K562 (cell line): ENCODE measurements at regions not wholly inside any gene's neighbourhood (a gene's known extent, or its start where the extent isn't known, plus 50 kb on each side); places are given as distances from the start of the nearest gene placed in this dataset.

Experiments
- ATAC-seq: fragments of 200-7000 bp; cut with Tn5 transposase; 3 replicates; pipeline ENCODE4 v1.9.1; 2020; ENCODE audit warnings: moderate library complexity
- BruUV-seq: library from RNA; stranded (reverse); fragments of 400-500 nt; replicated peaks from 2 replicates; lab custom pipeline; 2021; lab: Mats Ljungman, UMichigan
- CTCF ChIA-PET: fragments of 300-600 bp; formaldehyde crosslinking; extraction: SDS; loops from one replicate; lab custom pipeline; 2021; ENCODE audit warnings: low intra/inter-chr PET ratio; lab: Yijun Ruan, JAX
- POLR2A ChIA-PET: fragments of 300-600, 350-650 bp; sonication (Branson Sonifier 250); formaldehyde crosslinking; extraction: SDS; loops from one replicate; lab custom pipeline; 2021; ENCODE audit warnings: antibody characterized with exemption, inconsistent platforms; lab: Yijun Ruan, JAX
- DNase-seq, 4 experiments: peaks; one replicate each; pipeline versions ENCODE4 v3.0.0 to v3.0.0-alpha.2; 2011 to 2018; ENCODE audit warnings: low spot score in 3 of 4, mixed read lengths in 3 of 4; ENCODE audit errors: extremely low read depth in 1 of 4
- FAIRE-seq: peaks from 2 replicates; lab custom pipeline; 2011; peaks lifted over from hg19 to GRCh38; lab: Jason Lieb, UNC
- H2AFZ ChIP-seq: 2 replicates; pipeline ENCODE4 v1.6.0; 2011; ENCODE audit warnings: low read depth, low read length, control low read depth, inconsistent platforms
- H3K27ac ChIP-seq: fragments of 200-600 bp; 3 replicates; pipeline ENCODE4 v1.8.0; 2011; ENCODE audit warnings: low read depth, mild to moderate bottlenecking, control low read depth, inconsistent platforms, low read length, moderate library complexity, mixed read lengths; ENCODE audit errors: extremely low read depth
- H3K27me3 ChIP-seq, 2 experiments: fragments of 300-600 bp in 1 of 2; 2 replicates in 1 of 2; 3 replicates in 1 of 2; pipeline versions ENCODE4 v1.6.0 to v1.8.0; 2011; ENCODE audit warnings: inconsistent platforms in 2 of 2, low read length in 2 of 2, mild to moderate bottlenecking in 1 of 2, mixed read lengths in 1 of 2, moderate library complexity in 1 of 2; ENCODE audit not compliant: control insufficient read depth in 2 of 2, insufficient read depth in 2 of 2
- H3K36me3 ChIP-seq: fragments of 300-600 bp; 3 replicates; pipeline ENCODE4 v1.8.0; 2011; ENCODE audit warnings: mild to moderate bottlenecking, low read length, inconsistent platforms; ENCODE audit not compliant: control insufficient read depth, insufficient read depth
- H3K4me1 ChIP-seq, 2 experiments: fragments of 200-600 bp in 1 of 2; replicated peaks in 1 of 2; 2 replicates in 1 of 2; 3 replicates in 1 of 2; pipeline versions ENCODE4 v1.5.1 to v1.8.0; 2011; ENCODE audit warnings: inconsistent platforms in 2 of 2, low read length in 2 of 2, mild to moderate bottlenecking in 1 of 2, mixed read lengths in 1 of 2, moderate library complexity in 1 of 2; ENCODE audit not compliant: control insufficient read depth in 2 of 2, insufficient read depth in 2 of 2
- H3K4me2 ChIP-seq: 2 replicates; pipeline ENCODE4 v1.6.1; 2011; ENCODE audit warnings: low read length, control low read depth, inconsistent platforms, mixed read lengths; ENCODE audit not compliant: insufficient read depth
- H3K4me3 ChIP-seq: fragments of 200-600 bp; sonication (generic), shearing (Covaris generic); 2 replicates; pipeline ENCODE4 v1.5.1; 2016; ENCODE audit warnings: control low read depth, inconsistent platforms
- H3K79me2 ChIP-seq: fragments of 200-600 bp; 3 replicates; pipeline ENCODE4 v1.8.0; 2011; ENCODE audit warnings: low read length, inconsistent platforms; ENCODE audit not compliant: control insufficient read depth, insufficient read depth
- H3K9ac ChIP-seq, 2 experiments: 2 replicates each; pipeline versions ENCODE4 v1.6.0 to v1.6.1; 2011; ENCODE audit warnings: low read depth in 2 of 2, low read length in 2 of 2, control low read depth in 1 of 2, inconsistent platforms in 1 of 2, mild to moderate bottlenecking in 1 of 2, mixed read lengths in 1 of 2; ENCODE audit not compliant: insufficient read depth in 1 of 2
- H3K9me1 ChIP-seq: one replicate; pipeline ENCODE4 v1.6.0; 2011; ENCODE audit warnings: inconsistent platforms, mild to moderate bottlenecking, low read length, moderate library complexity; ENCODE audit not compliant: control insufficient read depth, insufficient read depth
- H3K9me3 ChIP-seq: replicated peaks from 2 replicates; pipeline ENCODE4 v1.5.1; 2011; ENCODE audit warnings: low read depth, low read length, inconsistent platforms; ENCODE audit not compliant: control insufficient read depth, insufficient read depth
- H4K20me1 ChIP-seq: replicated peaks from 2 replicates; pipeline ENCODE4 v1.6.1; 2011; ENCODE audit warnings: low read length, inconsistent platforms, mixed read lengths; ENCODE audit not compliant: control insufficient read depth, insufficient read depth
- ARNT ChIP-seq, 2 experiments: fragments of 450-650 bp; IDR thresholded peaks; 2 replicates each; pipeline ENCODE4 v1.6.1; 2016; ENCODE audit warnings: mild to moderate bottlenecking in 1 of 2
- ETV6 ChIP-seq, 3 experiments: fragments of 150-350 bp in 1 of 3; sonication (generic) in 1 of 3; formaldehyde crosslinking in 1 of 3; IDR thresholded peaks; 2 replicates each; pipeline versions ENCODE4 v1.6.1 to v1.8.0; 2014 to 2022; ENCODE audit warnings: borderline replicate concordance in 2 of 3, low read depth in 2 of 3, antibody characterized with exemption in 1 of 3, low read length in 1 of 3, mild to moderate bottlenecking in 1 of 3, missing genetic modification reagents in 1 of 3
- FOXA1 ChIP-seq: fragments of 450-650 bp; IDR thresholded peaks from 2 replicates; pipeline ENCODE4 v1.6.1; 2016; ENCODE audit warnings: mild to moderate bottlenecking, borderline replicate concordance
- GTF2E2 ChIP-seq: fragments of 200-800 bp; sonication (Bioruptor generic); IDR thresholded peaks from 2 replicates; pipeline ENCODE4 v1.6.1; 2016; ENCODE audit warnings: missing genetic modification characterization, missing compliant biosample characterization
- HMGN3 ChIP-seq: IDR thresholded peaks from 2 replicates; pipeline ENCODE4 v1.6.1; 2011; ENCODE audit warnings: borderline replicate concordance, low read depth, mild to moderate bottlenecking, mixed read lengths, low read length; ENCODE audit not compliant: insufficient read length; ENCODE audit errors: extremely low read depth
- MCM3 ChIP-seq: fragments of 450-650 bp; IDR thresholded peaks from 2 replicates; pipeline ENCODE4 v1.6.1; 2016
- MED1 ChIP-seq: sonication (generic); formaldehyde crosslinking; IDR thresholded peaks from 2 replicates; pipeline ENCODE4 v1.8.1; 2023; ENCODE audit warnings: missing genetic modification reagents, borderline replicate concordance
- RBFOX2 ChIP-seq: fragments of 200-400 bp; formaldehyde crosslinking; IDR thresholded peaks from 2 replicates; pipeline ENCODE4 v1.6.1; 2017; ENCODE audit warnings: low read depth, mild to moderate bottlenecking, low read length, moderate library complexity
- RBM15 ChIP-seq: fragments of 200-400 bp; formaldehyde crosslinking; IDR thresholded peaks from 2 replicates; pipeline ENCODE4 v1.6.1; 2018; ENCODE audit warnings: mild to moderate bottlenecking, low read length, moderate library complexity; ENCODE audit not compliant: insufficient read depth
- RHOXF2B ChIP-seq: fragments of 250-450 bp; sonication (Bioruptor Pico); conservative IDR thresholded peaks from 2 replicates; pipeline ENCODE4 v1.5.1; 2021
- TRIM28 ChIP-seq: fragments of 450-650 bp; IDR thresholded peaks from 2 replicates; pipeline ENCODE4 v1.6.1; 2017
- ZC3H8 ChIP-seq: fragments of 450-650 bp; IDR thresholded peaks from 2 replicates; pipeline ENCODE4 v1.6.1; 2017
- ZFP30 ChIP-seq: fragments of 250-450 bp; sonication (Bioruptor Pico); IDR thresholded peaks from 2 replicates; pipeline ENCODE4 v1.8.0; 2022; ENCODE audit warnings: moderate library complexity, mild to moderate bottlenecking, inconsistent platforms, borderline replicate concordance
- ZNF830 ChIP-seq: fragments of 250-450 bp; sonication (Bioruptor Pico); IDR thresholded peaks from 2 replicates; pipeline ENCODE4 v1.5.0; 2021; ENCODE audit warnings: mild to moderate bottlenecking
- WGBS: fragments of 100-300 bp; shearing (Covaris generic); methylation state at CpG from one replicate; pipeline ENCODE4 v1.1.6; 2016; ENCODE audit warnings: low coverage, mixed read lengths; ENCODE audit not compliant: insufficient coverage; ENCODE audit errors: missing lambda C conversion rate; 5-methylcytosine and 5-hydroxymethylcytosine counted together
- in situ Hi-C: fragments of 300-500 bp; cut with MboI; formaldehyde crosslinking; loops from 4 replicates; pipeline ENCODE4 v1.15.0; 2018; ENCODE audit warnings: inconsistent platforms, mixed read lengths
- intact Hi-C: fragments of 100-400 bp; cut with micrococcal nuclease; formaldehyde crosslinking; loops from 2 replicates; pipeline ENCODE4 v1.14.2; 2022
- TF ChIP-seq, protein P1 (sequence below): fragments of 450-650 bp; IDR thresholded peaks from 2 replicates; pipeline ENCODE4 v1.6.1; 2017; ENCODE audit warnings: mild to moderate bottlenecking, moderate library complexity
- TF ChIP-seq, protein P2 (sequence below): IDR thresholded peaks from 3 replicates; pipeline ENCODE4 v1.6.1; 2011; ENCODE audit warnings: borderline replicate concordance, mild to moderate bottlenecking, moderate library complexity; ENCODE audit not compliant: insufficient read length; ENCODE audit errors: extremely low read depth
- TF ChIP-seq, protein P3 (sequence below): IDR thresholded peaks from 2 replicates; pipeline ENCODE4 v1.6.1; 2011; ENCODE audit not compliant: insufficient read length; ENCODE audit errors: extremely low read depth
- TF ChIP-seq, protein P4 (sequence below): fragments of 250-450 bp; sonication (Bioruptor Pico); IDR thresholded peaks from 2 replicates; pipeline ENCODE4 v1.8.0; 2021; ENCODE audit warnings: borderline replicate concordance, mild to moderate bottlenecking, moderate library complexity; ENCODE audit not compliant: poor library complexity, severe bottlenecking

DNA sequence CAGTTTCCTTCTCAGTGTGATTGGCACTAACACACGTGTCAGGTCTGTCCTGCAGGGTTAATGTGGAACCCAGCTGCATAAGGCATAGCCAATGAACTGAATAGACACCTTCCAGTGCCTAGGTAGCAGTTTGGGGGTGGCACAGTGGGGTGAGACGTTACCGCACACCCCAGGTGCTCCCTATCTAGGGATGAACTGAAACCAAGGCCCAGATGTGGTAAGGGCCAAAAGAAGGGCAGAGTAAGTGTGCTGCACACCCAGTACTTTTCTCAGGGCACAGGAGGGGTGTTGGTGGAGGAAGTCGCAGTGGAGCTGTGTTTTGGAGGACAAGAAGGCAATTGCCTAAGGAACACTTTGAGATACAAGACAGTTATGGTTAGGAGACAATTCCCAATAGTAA, 317.9 kb upstream of the TSHZ3 start:
- POLR2A ChIA-PET = interaction anchor here (0.6 to 1.0 kb wide), 2 partner anchors 14 to 301 kb away, joined by 5 to 8 read pairs; no protein-coding TSS in a partner anchor
- Histone ChIP-seq H3K27me3 (no peaks in the 10 kb centered on the region), H4K20me1 (no peaks in the 10 kb centered on the region), H3K9me3 (no peaks in the 10 kb centered on the region), H3K9me1 (no peaks in the 10 kb centered on the region), H3K4me1 (no peaks in the 10 kb centered on the region), H3K4me3 (no peak overlapping the region), H3K27ac (no peak overlapping the region), H3K4me2 (no peak overlapping the region), H3K36me3 (no peaks in the 10 kb centered on the region), H3K79me2 (no peaks in the 10 kb centered on the region), H3K9ac (no peak overlapping the region), H2AFZ (no peak overlapping the region)
- CTCF ChIA-PET = no interaction called here
- 0% methylated on average over 4 of the region's 4 CpGs for WGBS
- no peak for DNase-seq
- no peak for ATAC-seq
- intact Hi-C loops = no loop called here
- no TSS peak for BruUV-seq
- no peak for FAIRE-seq
- in situ Hi-C loops = no loop called here
- TF ChIP-seq ETV6 (IDR thresholded peaks at IDR 0.05; ENCODE audit: borderline replicate concordance in 1 of 2, low read depth in 2 of 2, low read length in 1 of 2) = no peak
- no peak for TF ChIP-seq ETV6 (CRISPR knock-in tag; IDR thresholded peaks at IDR 0.05; ENCODE audit: borderline replicate concordance)
- no peak for TF ChIP-seq RBM15
- TF ChIP-seq ARNT (IDR thresholded peaks at IDR 0.05) = no peak
- TF ChIP-seq FOXA1 = no peak
- TF ChIP-seq, protein P1, sequence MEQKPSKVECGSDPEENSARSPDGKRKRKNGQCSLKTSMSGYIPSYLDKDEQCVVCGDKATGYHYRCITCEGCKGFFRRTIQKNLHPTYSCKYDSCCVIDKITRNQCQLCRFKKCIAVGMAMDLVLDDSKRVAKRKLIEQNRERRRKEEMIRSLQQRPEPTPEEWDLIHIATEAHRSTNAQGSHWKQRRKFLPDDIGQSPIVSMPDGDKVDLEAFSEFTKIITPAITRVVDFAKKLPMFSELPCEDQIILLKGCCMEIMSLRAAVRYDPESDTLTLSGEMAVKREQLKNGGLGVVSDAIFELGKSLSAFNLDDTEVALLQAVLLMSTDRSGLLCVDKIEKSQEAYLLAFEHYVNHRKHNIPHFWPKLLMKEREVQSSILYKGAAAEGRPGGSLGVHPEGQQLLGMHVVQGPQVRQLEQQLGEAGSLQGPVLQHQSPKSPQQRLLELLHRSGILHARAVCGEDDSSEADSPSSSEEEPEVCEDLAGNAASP = no peak
- no peak for TF ChIP-seq GTF2E2 (tag)
- TF ChIP-seq TRIM28 = no peak
- no peak for TF ChIP-seq ZC3H8
- no peak for TF ChIP-seq RHOXF2B
- TF ChIP-seq RBFOX2 = no peak
- TF ChIP-seq HMGN3 = no peak
- TF ChIP-seq, protein P2, sequence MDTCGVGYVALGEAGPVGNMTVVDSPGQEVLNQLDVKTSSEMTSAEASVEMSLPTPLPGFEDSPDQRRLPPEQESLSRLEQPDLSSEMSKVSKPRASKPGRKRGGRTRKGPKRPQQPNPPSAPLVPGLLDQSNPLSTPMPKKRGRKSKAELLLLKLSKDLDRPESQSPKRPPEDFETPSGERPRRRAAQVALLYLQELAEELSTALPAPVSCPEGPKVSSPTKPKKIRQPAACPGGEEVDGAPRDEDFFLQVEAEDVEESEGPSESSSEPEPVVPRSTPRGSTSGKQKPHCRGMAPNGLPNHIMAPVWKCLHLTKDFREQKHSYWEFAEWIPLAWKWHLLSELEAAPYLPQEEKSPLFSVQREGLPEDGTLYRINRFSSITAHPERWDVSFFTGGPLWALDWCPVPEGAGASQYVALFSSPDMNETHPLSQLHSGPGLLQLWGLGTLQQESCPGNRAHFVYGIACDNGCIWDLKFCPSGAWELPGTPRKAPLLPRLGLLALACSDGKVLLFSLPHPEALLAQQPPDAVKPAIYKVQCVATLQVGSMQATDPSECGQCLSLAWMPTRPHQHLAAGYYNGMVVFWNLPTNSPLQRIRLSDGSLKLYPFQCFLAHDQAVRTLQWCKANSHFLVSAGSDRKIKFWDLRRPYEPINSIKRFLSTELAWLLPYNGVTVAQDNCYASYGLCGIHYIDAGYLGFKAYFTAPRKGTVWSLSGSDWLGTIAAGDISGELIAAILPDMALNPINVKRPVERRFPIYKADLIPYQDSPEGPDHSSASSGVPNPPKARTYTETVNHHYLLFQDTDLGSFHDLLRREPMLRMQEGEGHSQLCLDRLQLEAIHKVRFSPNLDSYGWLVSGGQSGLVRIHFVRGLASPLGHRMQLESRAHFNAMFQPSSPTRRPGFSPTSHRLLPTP = no peak
- no peak for TF ChIP-seq ZNF830 (CRISPR knock-in tag)
- no peak for TF ChIP-seq MCM3
- TF ChIP-seq, protein P3, sequence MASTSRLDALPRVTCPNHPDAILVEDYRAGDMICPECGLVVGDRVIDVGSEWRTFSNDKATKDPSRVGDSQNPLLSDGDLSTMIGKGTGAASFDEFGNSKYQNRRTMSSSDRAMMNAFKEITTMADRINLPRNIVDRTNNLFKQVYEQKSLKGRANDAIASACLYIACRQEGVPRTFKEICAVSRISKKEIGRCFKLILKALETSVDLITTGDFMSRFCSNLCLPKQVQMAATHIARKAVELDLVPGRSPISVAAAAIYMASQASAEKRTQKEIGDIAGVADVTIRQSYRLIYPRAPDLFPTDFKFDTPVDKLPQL = no peak
- no peak for TF ChIP-seq MED1 (CRISPR knock-in tag)
- TF ChIP-seq, protein P4, sequence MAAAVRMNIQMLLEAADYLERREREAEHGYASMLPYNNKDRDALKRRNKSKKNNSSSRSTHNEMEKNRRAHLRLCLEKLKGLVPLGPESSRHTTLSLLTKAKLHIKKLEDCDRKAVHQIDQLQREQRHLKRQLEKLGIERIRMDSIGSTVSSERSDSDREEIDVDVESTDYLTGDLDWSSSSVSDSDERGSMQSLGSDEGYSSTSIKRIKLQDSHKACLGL (CRISPR knock-in tag) = no peak
- TF ChIP-seq ZFP30 = no peak
